ENCODE measurements at regions not wholly inside any gene's neighbourhood (a gene's known extent, or its start where the extent isn't known, plus 50 kb on each side); places are given as distances from the start of the nearest gene placed in this dataset.

DNA sequence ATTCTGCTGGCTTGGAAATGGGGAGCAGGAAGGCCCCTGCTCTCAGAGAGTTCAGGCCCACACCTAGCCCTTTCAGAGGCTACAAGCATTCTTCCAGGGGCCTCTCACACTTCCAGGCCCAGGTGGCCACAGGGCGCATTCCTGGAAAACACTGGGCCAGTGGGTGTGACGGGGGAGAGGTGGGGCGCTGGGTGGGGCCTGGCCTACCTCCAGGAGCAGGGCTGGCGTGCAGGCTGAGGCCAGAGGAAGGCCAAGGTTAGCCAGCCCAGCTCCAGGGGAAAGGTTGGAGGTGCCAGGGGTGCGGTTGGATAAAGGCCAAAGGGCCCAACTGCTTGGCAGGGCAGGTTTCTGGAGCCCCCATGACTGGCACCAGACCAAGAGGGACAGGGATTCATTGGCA, 198.2 kb downstream of the MAF start:
- Histone ChIP-seq H3K4me3 (ENCODE audit: low read length) (no peak overlapping the region), H3K9me3 (replicated peaks; ENCODE audit: insufficient read depth, low read length) (no peaks in the 10 kb centered on the region), H3F3A (ENCODE audit: insufficient read depth, low read length) (no peaks in the 10 kb centered on the region), H3K9ac (ENCODE audit: low read length) (no peak overlapping the region), H2AFZ (ENCODE audit: low read length) (no peak overlapping the region), H3K36me3 (replicated peaks; ENCODE audit: insufficient read depth, low read length) (no peaks in the 10 kb centered on the region), H4K20me1 (ENCODE audit: insufficient read depth, low read length) (no peaks in the 10 kb centered on the region), H3K79me2 (ENCODE audit: low read length) (no peaks in the 10 kb centered on the region), H3K4me2 (ENCODE audit: low read depth, low read length) (no peak overlapping the region), H3K27ac (ENCODE audit: low read length) (no peak overlapping the region), H3K27me3 (replicated peaks; ENCODE audit: insufficient read depth, low read length) (no peaks in the 10 kb centered on the region), H3K4me1 (ENCODE audit: low read length) (no peaks in the 10 kb centered on the region), H3K9me2 (replicated peaks; ENCODE audit: insufficient read depth, low read length) (no peaks in the 10 kb centered on the region)
- no peak for TF ChIP-seq EZH2phosphoT487 (IDR thresholded peaks at IDR 0.05; ENCODE audit: low read length)
- no peak for TF ChIP-seq EZH2 (optimal IDR thresholded peaks at IDR 0.05; ENCODE audit: low read depth, low read length)
- TF ChIP-seq, protein P1, sequence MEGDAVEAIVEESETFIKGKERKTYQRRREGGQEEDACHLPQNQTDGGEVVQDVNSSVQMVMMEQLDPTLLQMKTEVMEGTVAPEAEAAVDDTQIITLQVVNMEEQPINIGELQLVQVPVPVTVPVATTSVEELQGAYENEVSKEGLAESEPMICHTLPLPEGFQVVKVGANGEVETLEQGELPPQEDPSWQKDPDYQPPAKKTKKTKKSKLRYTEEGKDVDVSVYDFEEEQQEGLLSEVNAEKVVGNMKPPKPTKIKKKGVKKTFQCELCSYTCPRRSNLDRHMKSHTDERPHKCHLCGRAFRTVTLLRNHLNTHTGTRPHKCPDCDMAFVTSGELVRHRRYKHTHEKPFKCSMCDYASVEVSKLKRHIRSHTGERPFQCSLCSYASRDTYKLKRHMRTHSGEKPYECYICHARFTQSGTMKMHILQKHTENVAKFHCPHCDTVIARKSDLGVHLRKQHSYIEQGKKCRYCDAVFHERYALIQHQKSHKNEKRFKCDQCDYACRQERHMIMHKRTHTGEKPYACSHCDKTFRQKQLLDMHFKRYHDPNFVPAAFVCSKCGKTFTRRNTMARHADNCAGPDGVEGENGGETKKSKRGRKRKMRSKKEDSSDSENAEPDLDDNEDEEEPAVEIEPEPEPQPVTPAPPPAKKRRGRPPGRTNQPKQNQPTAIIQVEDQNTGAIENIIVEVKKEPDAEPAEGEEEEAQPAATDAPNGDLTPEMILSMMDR (IDR thresholded peaks at IDR 0.05; ENCODE audit: low read length), result no peak
- no peak for DNase-seq

- Histone ChIP-seq H4K20me1 (ENCODE audit: insufficient read depth, low read length) (no peaks in the 10 kb centered on the region), H3F3A (ENCODE audit: insufficient read depth, low read length) (no peaks in the 10 kb centered on the region), H3K36me3 (replicated peaks; ENCODE audit: insufficient read depth, low read length) (no peaks in the 10 kb centered on the region), H3K9ac (ENCODE audit: low read length) (no peak overlapping the region), H3K4me2 (ENCODE audit: low read depth, low read length) (no peak overlapping the region), H3K9me3 (replicated peaks; ENCODE audit: insufficient read depth, low read length) (no peaks in the 10 kb centered on the region), H3K4me3 (ENCODE audit: low read length) (no peak overlapping the region), H3K27me3 (replicated peaks; ENCODE audit: insufficient read depth, low read length) (no peaks in the 10 kb centered on the region), H3K79me2 (ENCODE audit: low read length) (no peaks in the 10 kb centered on the region), H3K9me2 (replicated peaks; ENCODE audit: insufficient read depth, low read length) (no peaks in the 10 kb centered on the region), H3K27ac (ENCODE audit: low read length) (no peak overlapping the region), H2AFZ (ENCODE audit: low read length) (no peak overlapping the region), H3K4me1 (ENCODE audit: low read length) (no peaks in the 10 kb centered on the region)
- TF ChIP-seq EZH2 (optimal IDR thresholded peaks at IDR 0.05; ENCODE audit: low read depth, low read length) (no peak), EZH2phosphoT487 (IDR thresholded peaks at IDR 0.05; ENCODE audit: low read length) (no peak)
- TF ChIP-seq, protein P1 (IDR thresholded peaks at IDR 0.05; ENCODE audit: low read length), result no peak
- no peak for DNase-seq
Observed at GRCh38 chr16:79401782-79402181, 198.8 kb downstream of the MAF start.

GRCh38 chr16:79401157-79401556, 199.4 kb downstream of the MAF start:
- H4K20me1 ChIP-seq (ENCODE audit: insufficient read depth, low read length), result no peaks in the 10 kb centered on the region
- no peaks in the 10 kb centered on the region for H3K27me3 ChIP-seq (replicated peaks; ENCODE audit: insufficient read depth, low read length)
- no peak overlapping the region for H3K9ac ChIP-seq (ENCODE audit: low read length)
- no peaks in the 10 kb centered on the region for H3K9me3 ChIP-seq (replicated peaks; ENCODE audit: insufficient read depth, low read length)
- H3F3A ChIP-seq (ENCODE audit: insufficient read depth, low read length), result no peaks in the 10 kb centered on the region
- H3K4me2 ChIP-seq (ENCODE audit: low read depth, low read length), result no peak overlapping the region
- TF ChIP-seq, protein P1 (IDR thresholded peaks at IDR 0.05; ENCODE audit: low read length), result no peak
- TF ChIP-seq EZH2 (optimal IDR thresholded peaks at IDR 0.05; ENCODE audit: low read depth, low read length) (no peak), EZH2phosphoT487 (IDR thresholded peaks at IDR 0.05; ENCODE audit: low read length) (no peak)
- no peaks in the 10 kb centered on the region for H3K9me2 ChIP-seq (replicated peaks; ENCODE audit: insufficient read depth, low read length)
- H3K4me1 ChIP-seq (ENCODE audit: low read length), result no peaks in the 10 kb centered on the region
- H3K27ac ChIP-seq (ENCODE audit: low read length), result no peak overlapping the region
- H2AFZ ChIP-seq (ENCODE audit: low read length), result no peak overlapping the region
- no peaks in the 10 kb centered on the region for H3K79me2 ChIP-seq (ENCODE audit: low read length)
- no peak for DNase-seq
- H3K4me3 ChIP-seq (ENCODE audit: low read length), result no peak overlapping the region
- no peaks in the 10 kb centered on the region for H3K36me3 ChIP-seq (replicated peaks; ENCODE audit: insufficient read depth, low read length)

Data from MM.1S (cell line).